Nucleus accumbens (tissue), 56 donors: ENCODE measurements at regions not wholly inside any gene's neighbourhood (a gene's known extent, or its start where the extent isn't known, plus 50 kb on each side); places are given as distances from the start of the nearest gene placed in this dataset.
"Not testable (repeated sequence)": the region's sequence is repeated elsewhere in the genome, so short reads cannot be mapped to it uniquely, and the experiment has no call there.

ENCODE experiments used
- DNase-seq, 56 donors: peaks; one replicate each; lab custom pipeline; 2025; lab: John Stamatoyannopoulos, UW

- no peak for DNase-seq
Measured at GRCh38 chr7:53596230-53596629, 560.8 kb downstream of the POM121L12 start.

GRCh38 chr7:53600296-53600695, 564.9 kb downstream of the POM121L12 start:
- DNase-seq, result no peak

DNA sequence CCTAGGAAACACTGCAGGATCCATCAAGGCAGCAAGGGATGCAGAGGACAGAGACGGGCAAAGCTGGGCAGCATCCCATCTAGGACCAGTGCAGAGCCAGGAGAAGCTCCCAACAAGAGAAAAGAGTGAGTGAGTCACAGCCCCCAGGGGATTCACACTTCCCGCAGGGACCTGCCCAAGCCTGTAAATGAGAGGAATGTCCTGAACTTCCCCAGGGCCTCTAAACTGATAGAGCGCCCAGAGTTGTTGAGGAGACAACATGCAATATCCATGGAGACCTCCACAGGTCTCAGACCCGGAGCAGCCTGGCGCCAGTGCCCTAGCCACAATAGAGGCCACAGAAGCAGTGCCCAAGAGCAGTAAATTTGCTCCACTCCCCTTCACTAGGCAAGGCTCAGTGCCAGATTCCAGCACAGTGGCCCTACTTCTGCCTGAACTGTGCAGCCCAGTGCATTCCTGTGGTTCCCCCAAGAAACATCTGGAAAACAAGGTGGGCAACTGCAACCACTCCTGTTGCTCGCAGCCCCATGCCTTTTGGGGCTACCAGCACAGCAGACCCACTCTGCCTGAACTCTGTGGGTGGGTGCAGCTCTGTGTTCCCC, 567.5 kb downstream of the POM121L12 start:
- no peak for DNase-seq

DNA sequence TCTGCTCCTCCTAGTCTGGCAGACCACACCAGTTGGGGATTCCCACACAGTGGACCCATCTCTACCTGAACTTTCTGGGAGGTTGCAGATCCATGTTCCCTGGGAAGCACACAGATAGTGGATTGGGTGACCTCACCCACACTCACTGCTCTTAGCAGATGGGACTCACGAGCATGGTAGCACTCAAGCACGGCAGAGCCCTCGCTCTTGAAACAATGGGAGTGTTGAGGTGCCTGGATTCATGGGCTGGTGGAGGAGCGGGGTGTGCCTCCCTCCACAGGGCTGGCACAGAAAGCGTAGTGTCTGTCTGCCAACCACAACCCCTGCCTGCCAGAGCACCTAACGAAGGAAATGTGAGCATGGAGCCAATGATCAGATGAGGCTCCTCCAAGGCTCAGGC, 568.0 kb downstream of the POM121L12 start:
- DNase-seq, result no peak

DNA sequence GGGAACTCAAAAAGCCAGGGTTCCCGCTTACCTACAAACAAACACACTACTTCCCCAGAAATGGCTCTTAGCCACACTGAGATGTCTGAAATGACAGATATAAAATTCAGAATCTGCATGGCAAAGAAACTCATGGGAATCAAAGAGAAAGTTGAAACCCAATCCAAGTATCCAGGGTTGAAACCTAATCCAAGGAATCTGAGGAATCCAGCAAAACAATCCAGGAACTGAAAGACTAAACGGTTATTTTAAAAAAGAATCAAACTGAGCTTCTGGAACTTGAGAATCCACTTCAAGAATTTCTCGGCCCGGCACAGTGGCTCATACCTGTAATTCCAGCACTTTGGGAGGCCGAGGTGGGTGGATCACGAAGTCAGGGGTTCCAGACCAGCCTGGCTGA, 568.8 kb downstream of the POM121L12 start:
- no peak for DNase-seq

DNA sequence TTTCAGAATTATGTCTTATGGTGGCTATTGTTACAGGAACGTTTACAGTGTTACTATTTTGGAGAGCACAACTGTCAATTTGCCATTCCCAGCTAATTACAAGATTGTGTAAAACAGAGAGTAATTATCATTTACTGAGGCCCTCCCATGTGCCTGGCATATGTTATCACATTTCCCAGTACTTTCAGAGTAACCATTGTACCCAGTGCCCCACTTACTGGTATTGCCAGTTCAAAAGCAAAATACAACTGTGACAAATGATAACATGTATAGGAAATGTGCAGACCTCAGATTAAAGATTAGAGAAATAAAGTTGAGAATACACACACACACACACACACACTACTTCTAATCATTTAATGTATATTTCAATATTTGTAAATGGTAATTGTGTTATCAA, 572.5 kb downstream of the POM121L12 start:
- no peak for DNase-seq

DNA sequence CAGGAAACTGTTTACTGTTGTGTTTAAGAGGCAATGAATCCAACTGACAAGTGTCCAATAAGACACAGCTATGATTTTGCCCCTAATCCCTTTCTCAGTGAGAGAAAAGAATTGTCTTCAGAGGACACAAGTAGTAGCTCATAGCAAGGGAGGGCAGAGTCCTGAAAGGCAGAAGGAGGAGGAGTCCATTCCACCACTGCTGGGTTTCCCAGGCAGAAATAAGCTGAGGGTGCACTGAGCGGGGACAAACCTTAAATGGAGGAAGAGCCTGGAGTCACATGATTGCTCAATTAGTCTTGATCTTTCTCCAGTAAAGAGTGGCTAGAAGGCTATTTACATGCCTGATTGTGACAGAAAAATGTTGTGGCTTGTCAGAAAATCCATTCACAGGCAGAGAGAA, 573.8 kb downstream of the POM121L12 start:
- no peak for DNase-seq

DNA sequence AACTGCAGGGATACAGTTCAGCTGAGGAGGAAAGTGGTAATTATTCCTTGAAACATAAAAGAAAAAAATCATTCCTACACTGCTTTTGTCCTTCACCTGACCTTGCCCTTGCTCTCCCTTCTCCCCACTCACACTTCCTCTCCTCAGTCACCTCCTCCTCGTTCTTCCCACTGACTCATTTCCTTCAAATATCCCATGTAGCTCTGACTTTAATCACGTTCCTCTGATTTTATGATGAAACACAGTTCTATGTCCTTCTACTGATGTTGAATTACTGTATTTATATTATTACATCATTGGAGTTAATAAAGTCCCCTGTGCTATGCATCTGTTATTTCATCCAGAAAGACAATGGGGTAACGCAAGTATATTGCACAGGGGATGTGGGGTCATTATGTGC, 575.6 kb downstream of the POM121L12 start:
- no peak for DNase-seq

DNA sequence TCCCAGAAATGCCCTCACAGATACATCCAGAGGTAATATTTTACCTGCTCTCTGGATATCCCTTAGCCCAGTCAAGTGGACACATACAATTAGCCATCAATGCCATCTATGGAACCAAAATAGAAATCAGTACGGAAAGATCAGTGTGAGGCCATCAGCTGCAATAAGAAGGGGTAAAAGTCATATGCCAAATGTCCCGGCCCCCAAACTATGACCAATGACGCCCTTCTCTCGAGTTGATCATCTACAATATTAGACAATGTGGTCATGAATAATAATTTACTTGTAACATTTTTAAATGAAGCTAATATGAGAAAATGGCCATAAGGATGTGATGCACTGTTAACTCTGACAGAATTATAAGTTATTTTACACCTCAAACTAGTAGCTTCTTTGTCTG, 588.9 kb downstream of the POM121L12 start:
- DNase-seq, result no peak

DNA sequence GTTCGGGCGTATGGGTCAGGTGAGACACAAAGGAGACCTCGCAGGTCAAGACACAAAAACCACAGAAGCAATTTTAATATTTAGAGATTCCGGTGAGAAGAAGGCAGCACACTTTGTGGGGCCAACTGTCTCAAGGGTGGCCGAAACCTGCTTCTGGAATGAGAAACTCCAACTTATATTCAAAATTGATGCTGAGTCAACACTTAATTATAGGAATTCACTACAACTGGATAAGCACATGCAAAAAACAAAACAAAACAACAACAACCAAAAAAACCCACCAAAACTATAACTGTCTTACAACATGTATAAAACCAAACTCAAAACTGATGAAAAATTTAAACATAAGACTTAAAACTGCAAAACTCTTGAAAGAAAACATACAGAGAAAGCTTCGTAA, 593.3 kb downstream of the POM121L12 start:
- DNase-seq, result no peak

DNA sequence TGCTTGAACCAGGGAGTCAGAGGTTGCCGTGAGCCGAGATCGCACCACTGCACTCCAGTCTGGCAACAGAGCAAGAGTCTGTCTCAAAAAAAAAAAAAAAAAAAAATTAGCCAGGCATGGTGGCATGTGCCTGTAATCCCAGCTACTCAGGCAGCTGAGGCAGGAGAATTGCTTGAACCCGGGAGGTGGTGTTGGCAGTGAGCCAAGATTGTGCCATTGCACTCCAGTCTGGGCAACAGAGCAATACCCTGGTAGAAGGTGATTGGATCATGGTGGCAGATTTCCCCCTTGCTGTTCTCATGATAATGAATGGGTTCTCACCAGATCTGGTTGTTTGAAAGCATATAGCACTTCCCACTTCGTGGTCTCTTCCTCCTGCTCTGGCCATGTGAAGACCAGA, 599.8 kb downstream of the POM121L12 start:
- not testable (repeated sequence) for DNase-seq

- DNase-seq, result no peak
Measured at GRCh38 chr7:53638517-53638916, 603.1 kb downstream of the POM121L12 start.

- no peak for DNase-seq
Measured at GRCh38 chr7:53641091-53641490, 605.7 kb downstream of the POM121L12 start.

DNA sequence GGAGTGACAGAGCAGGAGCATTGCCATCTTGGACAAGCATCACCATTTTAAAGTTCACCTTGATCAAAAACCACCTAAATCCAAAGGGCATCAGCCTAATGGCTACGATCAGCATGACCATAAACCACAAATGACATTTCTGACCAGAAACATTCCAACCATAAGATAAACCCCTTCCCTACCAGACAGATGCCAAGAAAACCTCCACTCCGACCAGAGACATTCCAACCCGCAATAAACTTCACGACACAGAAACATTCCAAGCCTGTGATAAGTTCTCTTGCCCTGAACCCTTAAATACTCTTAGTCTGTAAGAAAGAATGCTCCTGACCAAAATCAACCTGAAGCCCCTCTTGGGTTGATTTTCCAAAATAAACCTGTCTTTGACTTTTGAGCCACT, 606.9 kb downstream of the POM121L12 start:
- no peak for DNase-seq

- DNase-seq, result no peak
Measured at GRCh38 chr7:53642866-53643265, 607.4 kb downstream of the POM121L12 start.

GRCh38 chr7:53656881-53657280, 621.4 kb downstream of the POM121L12 start:
- no peak for DNase-seq

DNA sequence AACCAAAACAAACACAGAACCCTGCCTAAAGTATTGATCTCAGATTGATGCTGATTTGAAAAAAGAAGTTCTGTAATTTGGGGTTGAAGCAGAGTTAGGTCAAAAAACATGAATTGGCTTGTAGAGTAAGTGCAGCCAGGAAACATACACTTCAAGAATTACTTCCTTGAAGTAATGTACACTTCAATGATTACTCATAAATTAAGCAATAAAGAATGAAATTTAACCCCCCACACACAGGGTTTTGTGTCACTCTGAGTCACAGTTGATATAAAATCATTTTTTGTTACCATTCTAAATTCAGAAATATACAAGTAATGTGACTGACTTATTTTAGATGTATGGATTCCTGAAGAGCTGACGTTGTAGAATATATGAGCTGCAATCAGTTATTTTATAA, 622.2 kb downstream of the POM121L12 start:
- DNase-seq, result no peak

GRCh38 chr7:53658951-53659350, 623.5 kb downstream of the POM121L12 start:
- DNase-seq, result no peak

- no peak for DNase-seq
Measured at GRCh38 chr7:53661645-53662217, 626.3 kb downstream of the POM121L12 start.

- no peak for DNase-seq
Measured at GRCh38 chr7:53672681-53673080, 637.2 kb downstream of the POM121L12 start.

DNA sequence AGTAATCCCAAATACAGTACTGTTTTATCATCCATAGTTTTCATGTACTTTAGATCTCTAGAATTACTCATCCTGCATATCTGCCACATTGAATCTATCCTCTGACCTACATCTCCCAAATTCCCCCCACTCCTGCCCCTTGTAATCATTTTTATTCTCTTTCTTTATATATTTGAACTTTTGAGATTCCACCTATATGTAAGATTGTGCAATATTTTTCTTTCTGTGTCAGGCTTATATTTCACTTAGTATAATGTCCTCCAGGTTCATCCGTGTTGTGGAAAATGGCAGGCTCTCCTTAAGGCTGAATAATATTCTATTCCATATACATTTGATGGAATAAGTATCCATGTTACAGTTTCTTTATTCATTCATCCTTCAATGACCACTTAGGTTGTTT, 640.4 kb downstream of the POM121L12 start:
- DNase-seq, result no peak

DNA sequence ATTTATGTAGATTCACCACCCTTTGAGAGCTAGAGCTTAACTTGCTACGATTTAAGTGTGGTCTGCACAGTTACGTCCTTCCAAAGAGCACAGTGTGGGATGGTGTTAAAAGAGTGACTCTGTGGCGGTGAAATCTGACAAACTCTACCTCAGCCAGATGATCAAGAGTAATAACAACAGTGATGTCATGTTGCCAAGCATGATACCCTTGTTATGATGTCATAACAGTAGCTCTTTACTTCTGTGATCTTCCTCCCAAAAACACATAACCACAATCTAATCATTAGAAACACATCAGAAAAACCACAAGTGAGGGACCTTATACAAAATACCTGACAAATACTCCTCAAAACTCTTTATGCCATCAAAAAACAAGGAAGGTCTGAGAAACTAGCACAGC, 649.3 kb downstream of the POM121L12 start:
- DNase-seq, result no peak

DNA sequence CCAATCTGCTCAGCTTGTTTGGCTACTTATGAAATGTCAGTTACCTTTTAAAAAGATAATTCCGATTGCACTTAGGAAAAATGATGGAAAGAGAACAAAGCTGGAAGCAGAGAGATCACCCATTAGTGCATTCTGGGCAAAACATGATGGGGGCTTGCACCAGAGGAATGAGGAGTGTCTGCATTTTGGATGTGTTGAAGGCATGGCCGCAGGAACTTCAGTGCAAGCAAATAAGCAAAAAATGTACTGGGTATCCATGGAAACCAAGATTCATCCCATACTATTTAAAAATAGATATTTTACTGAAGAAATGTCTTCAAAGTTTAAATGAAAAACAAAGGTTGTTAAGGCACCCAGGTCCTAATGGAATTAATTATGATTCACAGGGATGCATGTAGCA, 655.0 kb downstream of the POM121L12 start:
- DNase-seq, result no peak
